AG10803 (cell line): ENCODE measurements at regions not wholly inside any gene's neighbourhood (a gene's known extent, or its start where the extent isn't known, plus 50 kb on each side); places are given as distances from the start of the nearest gene placed in this dataset.

Experiments
- DNase-seq: peaks from one replicate; pipeline ENCODE4 v3.0.0; 2010; ENCODE audit warnings: low read depth
- H3K4me3 ChIP-seq: 2 replicates; pipeline ENCODE4 v1.5.1; 2011; ENCODE audit warnings: mild to moderate bottlenecking, low read length, control low read depth
- CTCF ChIP-seq: conservative IDR thresholded peaks from 2 replicates; pipeline ENCODE4 v1.5.1; 2011; ENCODE audit warnings: mild to moderate bottlenecking, low read length, control low read depth, inconsistent platforms

- no peak overlapping the region for H3K4me3 ChIP-seq
- no peak for DNase-seq
- no peak for TF ChIP-seq CTCF
These were observed 362.7 kb upstream of the SLC30A5 start for GRCh38 chr5:68730979-68731654.

GRCh38 chr5:68732251-68732650 is 361.6 kb upstream of the SLC30A5 start:
- no peak for TF ChIP-seq CTCF
- DNase-seq, result no peak
- H3K4me3 ChIP-seq, result no peak overlapping the region

- DNase-seq, result no peak
- H3K4me3 ChIP-seq, result no peak overlapping the region
- TF ChIP-seq CTCF, result no peak
These were observed 359.0 kb upstream of the SLC30A5 start for GRCh38 chr5:68734781-68735180.

- DNase-seq, result no peak
- TF ChIP-seq CTCF, result no peak
- no peak overlapping the region for H3K4me3 ChIP-seq
These were observed 355.6 kb upstream of the SLC30A5 start for GRCh38 chr5:68738236-68738635.

- TF ChIP-seq CTCF, result no peak
- no peak for DNase-seq
- no peak overlapping the region for H3K4me3 ChIP-seq
These were observed 355.0 kb upstream of the SLC30A5 start for GRCh38 chr5:68738841-68739240.

- TF ChIP-seq CTCF, result no peak
- H3K4me3 ChIP-seq, result no peak overlapping the region
These were observed 354.1 kb upstream of the SLC30A5 start for GRCh38 chr5:68739752-68740151.

GRCh38 chr5:68740226-68740910 is 353.4 kb upstream of the SLC30A5 start:
- TF ChIP-seq CTCF, result no peak
- DNase-seq, result no peak

More at GRCh38 chr5:68739752-68740151, 354.1 kb upstream of the SLC30A5 start:
- no peak for DNase-seq

More at GRCh38 chr5:68740226-68740910, 353.4 kb upstream of the SLC30A5 start:
- H3K4me3 ChIP-seq, result no peak overlapping the region
